GM12878 (cell line): ENCODE measurements at regions not wholly inside any gene's neighbourhood (a gene's known extent, or its start where the extent isn't known, plus 50 kb on each side); places are given as distances from the start of the nearest gene placed in this dataset.

Experiments
- ATAC-seq: fragments of 200-7000 bp; cut with Tn5 transposase; 3 replicates; pipeline ENCODE4 v1.9.1; 2020; ENCODE audit warnings: mild to moderate bottlenecking, moderate library complexity
- BruUV-seq: library from RNA; stranded (reverse); fragments of 400-500 nt; replicated peaks from 2 replicates; lab custom pipeline; 2021; lab: Mats Ljungman, UMichigan
- CTCF ChIA-PET: fragments of 300-600 bp; sonication (Branson Sonifier 250); formaldehyde crosslinking; extraction: SDS; loops from one replicate; lab custom pipeline; 2021; ENCODE audit warnings: inconsistent platforms; lab: Yijun Ruan, JAX
- POLR2A ChIA-PET: fragments of 350-600 bp; formaldehyde crosslinking; extraction: SDS; loops from one replicate; lab custom pipeline; 2021; ENCODE audit warnings: inconsistent platforms; lab: Charles Lee
- RAD21 ChIA-PET: fragments of 300-600 bp; sonication (Branson Sonifier 250); formaldehyde crosslinking; loops from one replicate; lab custom pipeline; 2023; ENCODE audit warnings: antibody characterized with exemption; ENCODE audit not compliant: unreplicated experiment; lab: Charles Lee
- SMC1A ChIA-PET: fragments of 300-600 bp; sonication (Branson Sonifier 250); formaldehyde crosslinking; loops from one replicate; lab custom pipeline; 2023; ENCODE audit not compliant: unreplicated experiment, uncharacterized antibody; lab: Charles Lee
- DNase-seq: peaks from one replicate; pipeline ENCODE4 v3.0.0-alpha.2; 2011; ENCODE audit warnings: low read depth, low spot score
- FAIRE-seq: peaks from 3 replicates; lab custom pipeline; 2011; peaks lifted over from hg19 to GRCh38; lab: Jason Lieb, UNC
- H2AFZ ChIP-seq: 2 replicates; pipeline ENCODE4 v1.6.0; 2011; ENCODE audit warnings: low read depth, low read length, control low read depth; ENCODE audit not compliant: control insufficient read depth
- H3K27ac ChIP-seq: 2 replicates; pipeline ENCODE4 v1.5.1; 2011; ENCODE audit warnings: control low read depth; ENCODE audit not compliant: control insufficient read depth, insufficient read depth
- H3K27me3 ChIP-seq, 2 experiments: replicated peaks in 1 of 2; 2 replicates each; pipeline versions ENCODE4 v1.6.0 to v1.6.1; 2011; ENCODE audit warnings: low read length in 1 of 2; ENCODE audit not compliant: control insufficient read depth in 2 of 2, insufficient read depth in 2 of 2
- H3K36me3 ChIP-seq, 2 experiments: 2 replicates each; pipeline ENCODE4 v1.5.1; 2011; ENCODE audit warnings: low read length in 1 of 2; ENCODE audit not compliant: control insufficient read depth in 2 of 2, insufficient read depth in 2 of 2
- H3K4me1 ChIP-seq: 2 replicates; pipeline ENCODE4 v1.6.1; 2011; ENCODE audit warnings: mild to moderate bottlenecking, low read length, moderate library complexity, mixed read lengths; ENCODE audit not compliant: control insufficient read depth, insufficient read depth
- H3K4me2 ChIP-seq: 2 replicates; pipeline ENCODE4 v1.6.0; 2011; ENCODE audit warnings: control low read depth; ENCODE audit not compliant: control insufficient read depth, insufficient read depth
- H3K4me3 ChIP-seq: fragments of 200-600 bp; sonication (generic); 2 replicates; pipeline ENCODE4 v1.5.1; 2016
- H3K79me2 ChIP-seq: 2 replicates; pipeline ENCODE4 v1.6.0; 2011; ENCODE audit warnings: low read length; ENCODE audit not compliant: control insufficient read depth, insufficient read depth
- H3K9ac ChIP-seq: 2 replicates; pipeline ENCODE4 v1.8.0; 2011; ENCODE audit warnings: low read length, control low read depth, mixed read lengths; ENCODE audit not compliant: control insufficient read depth, insufficient read depth
- H3K9me3 ChIP-seq: replicated peaks from 3 replicates; pipeline ENCODE4 v1.5.1; 2011; ENCODE audit warnings: mild to moderate bottlenecking, low read length; ENCODE audit not compliant: control insufficient read depth, insufficient read depth
- H4K20me1 ChIP-seq: 2 replicates; pipeline ENCODE4 v1.6.0; 2011; ENCODE audit not compliant: control insufficient read depth, insufficient read depth
- BHLHE40 ChIP-seq, 2 experiments: fragments of 450-650 bp in 1 of 2; IDR thresholded peaks; 2 replicates each; pipeline ENCODE4 v1.6.1; 2011 to 2017; ENCODE audit warnings: low read depth in 2 of 2, borderline replicate concordance in 1 of 2, improper control_type of control experiment in 1 of 2, low read length in 1 of 2, mild to moderate bottlenecking in 1 of 2
- E4F1 ChIP-seq: fragments of 450-650 bp; IDR thresholded peaks from 2 replicates; pipeline ENCODE4 v1.6.1; 2018; ENCODE audit warnings: borderline replicate concordance, mild to moderate bottlenecking; ENCODE audit not compliant: partially characterized antibody
- EED ChIP-seq: sonication (generic); IDR thresholded peaks from 2 replicates; pipeline ENCODE4 v1.6.1; 2016; ENCODE audit warnings: antibody characterized with exemption, low read depth
- MEF2A ChIP-seq: IDR thresholded peaks from 2 replicates; pipeline ENCODE4 v1.6.1; 2011; ENCODE audit warnings: low read depth, mild to moderate bottlenecking, low read length, moderate library complexity; ENCODE audit not compliant: insufficient read depth
- TAF1 ChIP-seq: IDR thresholded peaks from 2 replicates; pipeline ENCODE4 v1.6.1; 2011; ENCODE audit warnings: mild to moderate bottlenecking, low read depth, low read length, borderline replicate concordance
- TARDBP ChIP-seq: IDR thresholded peaks from 2 replicates; pipeline ENCODE4 v1.6.1; 2016; ENCODE audit warnings: borderline replicate concordance
- ZNF24 ChIP-seq: fragments of 450-650 bp; IDR thresholded peaks from 2 replicates; pipeline ENCODE4 v1.6.1; 2017; ENCODE audit warnings: antibody characterized with exemption, mild to moderate bottlenecking
- WGBS: methylation state at CpG from one replicate; pipeline ENCODE4 v1.1.6; 2016; ENCODE audit warnings: low lambda C conversion rate; ENCODE audit not compliant: insufficient replicate concordance, insufficient coverage; ENCODE audit errors: missing lambda C conversion rate; 5-methylcytosine and 5-hydroxymethylcytosine counted together
- in situ Hi-C: fragments of 300-500 bp; cut with MboI; formaldehyde crosslinking; loops from 9 replicates; pipeline ENCODE4 v1.14.3; 2018; ENCODE audit warnings: mixed read lengths
- intact Hi-C: fragments of 100-400 bp; cut with micrococcal nuclease; formaldehyde crosslinking; loops from one replicate; pipeline ENCODE4 v1.14.2; 2022; ENCODE audit not compliant: unreplicated experiment

DNA sequence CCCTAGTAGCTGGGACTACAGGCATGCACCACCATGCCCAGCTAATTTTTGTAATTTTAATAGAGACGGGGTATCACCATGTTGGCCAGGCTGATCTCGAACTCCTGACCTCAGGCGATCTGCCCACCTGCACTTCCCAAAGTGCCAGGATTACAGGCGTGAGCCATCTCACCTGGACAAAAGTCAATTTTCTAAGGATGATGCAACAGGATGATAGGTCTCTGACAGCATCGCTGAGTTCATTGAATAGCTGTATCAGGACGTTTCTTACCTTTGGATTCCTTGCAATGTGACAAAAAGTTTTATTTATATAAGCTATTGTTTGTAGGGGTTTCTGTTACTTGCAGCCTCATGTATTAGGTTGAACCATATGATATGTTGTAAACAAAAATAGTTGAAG lies 55.5 kb upstream of the PCED1B start:
- no peak for DNase-seq
- SMC1A ChIA-PET: interaction anchor here (0.6 to 1.5 kb wide), 5 partner anchors 8 to 899 kb away, joined by 3 to 10 read pairs (median 4); no protein-coding TSS in a partner anchor
- ATAC-seq: no peak
- H3K4me2 ChIP-seq: no peak overlapping the region
- TF ChIP-seq MEF2A (no peak), TAF1 (no peak), ZNF24 (no peak), TARDBP (no peak), E4F1 (no peak), EED (no peak), BHLHE40 (IDR thresholded peaks at IDR 0.05; ENCODE audit: borderline replicate concordance in 1 of 2, low read depth in 2 of 2, low read length in 1 of 2) (no peak)
- TF ChIP-seq, all 136 proteins: peak for 0
- Histone ChIP-seq H3K27me3 (no peaks in the 10 kb centered on the region; a peak in 1 of 4 replicates), H2AFZ (no peak overlapping the region), H3K9me3 (no peaks in the 10 kb centered on the region), H3K4me1 (no peaks in the 10 kb centered on the region), H3K79me2 (no peaks in the 10 kb centered on the region), H3K36me3 (no peaks in the 10 kb centered on the region), H3K27ac (no peak overlapping the region), H4K20me1 (no peaks in the 10 kb centered on the region), H3K4me3 (no peak overlapping the region), H3K9ac (no peak overlapping the region)
- ChIA-PET POLR2A (no interaction called here), RAD21 (interaction anchor here (1.0 to 1.4 kb wide), 3 partner anchors 9 to 897 kb away, joined by 3 to 6 read pairs (median 3); no protein-coding TSS in a partner anchor), CTCF (interaction anchor here (0.9 to 1.6 kb wide), 6 partner anchors 8 to 912 kb away, joined by 3 to 7 read pairs (median 4); no protein-coding TSS in a partner anchor)
- 55% methylated on average over 6 of the region's 6 CpGs for WGBS
- in situ Hi-C loops (loop anchor here (25.0 kb wide), 1 partner anchor 887 kb away; no protein-coding TSS in a partner anchor), intact Hi-C loops (loop anchor here (5.0 kb wide), 1 partner anchor 347 kb away; no protein-coding TSS in a partner anchor)
- BruUV-seq: no TSS peak
- FAIRE-seq: no peak
